ENCODE measurements at regions not wholly inside any gene's neighbourhood (a gene's known extent, or its start where the extent isn't known, plus 50 kb on each side); places are given as distances from the start of the nearest gene placed in this dataset.

DNA sequence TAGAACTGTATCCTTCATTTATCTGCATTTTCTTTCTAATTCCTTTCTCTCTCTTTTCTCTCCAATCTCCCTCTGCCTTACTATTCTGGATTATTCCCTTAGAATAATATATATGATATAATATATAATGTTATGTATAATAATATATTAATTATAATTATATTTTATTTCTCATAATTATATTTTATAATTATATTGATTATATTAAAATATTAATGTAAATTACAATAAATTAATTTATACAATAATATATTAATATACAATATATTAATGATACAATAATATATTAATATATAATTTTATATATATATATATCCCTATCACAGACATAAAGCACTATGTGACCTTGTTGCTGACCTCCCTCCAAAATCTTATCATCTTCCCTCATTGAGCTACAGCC, 661.3 kb upstream of the CHORDC1 start:
- Histone ChIP-seq H3K9ac (ENCODE audit: insufficient read depth, low read length, poor library complexity, severe bottlenecking) (no peak overlapping the region), H2AFZ (ENCODE audit: insufficient read depth, low read depth, low read length, poor library complexity, severe bottlenecking) (no peak overlapping the region), H3K79me2 (ENCODE audit: insufficient read depth, low read length) (no peaks in the 10 kb centered on the region), H3K4me1 (ENCODE audit: control insufficient read depth in 1 of 2, insufficient read depth in 2 of 2, low read length in 2 of 2) (no peaks in the 10 kb centered on the region), H4K20me1 (ENCODE audit: insufficient read depth, low read length) (no peaks in the 10 kb centered on the region), H3K27me3 (ENCODE audit: control insufficient read depth in 2 of 2, insufficient read depth in 2 of 2, low read length in 2 of 2) (no peaks in the 10 kb centered on the region), H3K36me3 (replicated peaks in 1 of 2; ENCODE audit: control insufficient read depth in 1 of 2, insufficient read depth in 2 of 2, low read length in 2 of 2) (no peaks in the 10 kb centered on the region), H3K9me3 (replicated peaks in 1 of 2; ENCODE audit: control insufficient read depth in 1 of 2, insufficient read depth in 1 of 2, low read length in 2 of 2) (no peaks in the 10 kb centered on the region), H3K27ac (ENCODE audit: low read depth in 1 of 2, low read length in 2 of 2) (no peak overlapping the region), H3K4me3 (replicated peaks in 1 of 3; ENCODE audit: low read depth in 2 of 3, low read length in 3 of 3) (no peak overlapping the region), H3K4me2 (replicated peaks; ENCODE audit: extremely low read depth, low read length, poor library complexity, severe bottlenecking) (no peak overlapping the region)
- TF ChIP-seq, protein P1, sequence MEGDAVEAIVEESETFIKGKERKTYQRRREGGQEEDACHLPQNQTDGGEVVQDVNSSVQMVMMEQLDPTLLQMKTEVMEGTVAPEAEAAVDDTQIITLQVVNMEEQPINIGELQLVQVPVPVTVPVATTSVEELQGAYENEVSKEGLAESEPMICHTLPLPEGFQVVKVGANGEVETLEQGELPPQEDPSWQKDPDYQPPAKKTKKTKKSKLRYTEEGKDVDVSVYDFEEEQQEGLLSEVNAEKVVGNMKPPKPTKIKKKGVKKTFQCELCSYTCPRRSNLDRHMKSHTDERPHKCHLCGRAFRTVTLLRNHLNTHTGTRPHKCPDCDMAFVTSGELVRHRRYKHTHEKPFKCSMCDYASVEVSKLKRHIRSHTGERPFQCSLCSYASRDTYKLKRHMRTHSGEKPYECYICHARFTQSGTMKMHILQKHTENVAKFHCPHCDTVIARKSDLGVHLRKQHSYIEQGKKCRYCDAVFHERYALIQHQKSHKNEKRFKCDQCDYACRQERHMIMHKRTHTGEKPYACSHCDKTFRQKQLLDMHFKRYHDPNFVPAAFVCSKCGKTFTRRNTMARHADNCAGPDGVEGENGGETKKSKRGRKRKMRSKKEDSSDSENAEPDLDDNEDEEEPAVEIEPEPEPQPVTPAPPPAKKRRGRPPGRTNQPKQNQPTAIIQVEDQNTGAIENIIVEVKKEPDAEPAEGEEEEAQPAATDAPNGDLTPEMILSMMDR (IDR thresholded peaks at IDR 0.05), result no peak
- Mint-ChIP-seq H3K27me3 (ENCODE audit: low read depth in 3 of 3) (peaks cover 0 to 1% (median 0%) of the 10 kb centered on the region in 3 donors), H3K27ac (no peak overlapping the region), H3K9me3 (peaks cover 1 to 12% (median 5%) of the 10 kb centered on the region in 7 donors), H3K36me3 (no peaks in the 10 kb centered on the region), H3K4me3 (no peak overlapping the region), H3K4me1 (no peaks in the 10 kb centered on the region)
- no peak for DNase-seq
- intact Hi-C loops (cut with micrococcal nuclease), result no loop called here

DNA sequence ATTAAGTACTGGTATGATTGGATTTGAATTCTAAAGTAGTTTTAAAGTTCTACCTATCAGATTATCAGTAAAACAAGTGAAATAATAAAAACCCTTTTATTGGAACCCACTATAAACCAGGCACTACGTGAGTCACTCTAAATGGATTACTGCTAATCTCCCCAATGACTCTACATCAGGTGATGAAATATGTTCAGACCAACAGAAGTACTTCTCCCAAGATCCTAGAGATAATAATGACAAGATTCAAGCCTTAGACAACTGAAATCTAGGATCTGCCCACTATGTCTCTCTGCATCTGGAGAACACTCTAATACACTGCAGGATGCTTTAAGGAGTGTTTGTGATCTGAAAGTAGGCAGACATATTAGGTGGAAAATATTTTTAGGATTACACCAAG, 652.1 kb upstream of the CHORDC1 start:
- Mint-ChIP-seq H3K9me3 (peaks cover 0 to 15% (median 6%) of the 10 kb centered on the region in 7 donors), H3K36me3 (no peaks in the 10 kb centered on the region), H3K27me3 (ENCODE audit: low read depth in 3 of 3) (no peaks in the 10 kb centered on the region), H3K4me3 (no peak overlapping the region), H3K27ac (no peak overlapping the region), H3K4me1 (no peaks in the 10 kb centered on the region)
- Histone ChIP-seq H4K20me1 (ENCODE audit: insufficient read depth, low read length) (no peaks in the 10 kb centered on the region), H2AFZ (ENCODE audit: insufficient read depth, low read depth, low read length, poor library complexity, severe bottlenecking) (no peak overlapping the region), H3K79me2 (ENCODE audit: insufficient read depth, low read length) (no peaks in the 10 kb centered on the region), H3K4me1 (ENCODE audit: control insufficient read depth in 1 of 2, insufficient read depth in 2 of 2, low read length in 2 of 2) (no peaks in the 10 kb centered on the region), H3K9ac (ENCODE audit: insufficient read depth, low read length, poor library complexity, severe bottlenecking) (no peak overlapping the region), H3K4me2 (replicated peaks; ENCODE audit: extremely low read depth, low read length, poor library complexity, severe bottlenecking) (no peak overlapping the region), H3K36me3 (replicated peaks in 1 of 2; ENCODE audit: control insufficient read depth in 1 of 2, insufficient read depth in 2 of 2, low read length in 2 of 2) (no peaks in the 10 kb centered on the region), H3K27me3 (ENCODE audit: control insufficient read depth in 2 of 2, insufficient read depth in 2 of 2, low read length in 2 of 2) (no peaks in the 10 kb centered on the region), H3K27ac (ENCODE audit: low read depth in 1 of 2, low read length in 2 of 2) (no peak overlapping the region), H3K4me3 (replicated peaks in 1 of 3; ENCODE audit: low read depth in 2 of 3, low read length in 3 of 3) (no peak overlapping the region), H3K9me3 (replicated peaks in 1 of 2; ENCODE audit: control insufficient read depth in 1 of 2, insufficient read depth in 1 of 2, low read length in 2 of 2) (peaks cover 0 to 7% of the 10 kb centered on the region in 2 donors)
- no CpG with 5 or more reads among the region's 1 CpG for WGBS (ENCODE audit: insufficient coverage)
- intact Hi-C loops (cut with micrococcal nuclease), result no loop called here
- DNase-seq, result no peak
- TF ChIP-seq, protein P1 (IDR thresholded peaks at IDR 0.05), result no peak

Data from CD14-positive monocyte (primary cell).